Liver (tissue), 3 donors: ENCODE measurements at regions not wholly inside any gene's neighbourhood (a gene's known extent, or its start where the extent isn't known, plus 50 kb on each side); places are given as distances from the start of the nearest gene placed in this dataset.

ENCODE experiments used
- EGR1 ChIP-seq, 2 donors: IDR thresholded peaks; 2 replicates each; pipeline ENCODE4 v1.6.1; 2016 to 2018; ENCODE audit warnings: antibody characterized with exemption in 2 of 2, low read depth in 2 of 2
- HNF4G ChIP-seq: IDR thresholded peaks from 2 replicates; pipeline ENCODE4 v1.6.1; 2016; ENCODE audit warnings: antibody characterized with exemption
- JUND ChIP-seq, 2 donors: IDR thresholded peaks; 2 replicates each; pipeline ENCODE4 v1.6.1; 2016; ENCODE audit warnings: antibody characterized with exemption in 2 of 2
- RAD21 ChIP-seq, 2 donors: IDR thresholded peaks; 2 replicates each; pipeline ENCODE4 v1.6.1; 2016; ENCODE audit warnings: antibody characterized with exemption in 2 of 2, mild to moderate bottlenecking in 2 of 2
- SP1 ChIP-seq: IDR thresholded peaks from 2 replicates; pipeline ENCODE4 v1.6.1; 2018; ENCODE audit warnings: antibody characterized with exemption, mild to moderate bottlenecking
- YY1 ChIP-seq: IDR thresholded peaks from 2 replicates; pipeline ENCODE4 v1.6.1; 2016; ENCODE audit warnings: antibody characterized with exemption, mild to moderate bottlenecking
- TF ChIP-seq, protein P1 (sequence below): IDR thresholded peaks from 2 replicates; pipeline ENCODE4 v1.6.1; 2016; ENCODE audit warnings: antibody characterized with exemption, mild to moderate bottlenecking
- TF ChIP-seq, protein P2 (sequence below): fragments of 150-350 bp; IDR thresholded peaks from 2 replicates; pipeline ENCODE4 v1.5.1; 2017; ENCODE audit warnings: improper control_type of control experiment, low read depth, low read length; ENCODE audit not compliant: missing input control
- TF ChIP-seq, protein P3 (sequence below): IDR thresholded peaks from 2 replicates; pipeline ENCODE4 v1.6.1; 2016; ENCODE audit warnings: antibody characterized with exemption
- TF ChIP-seq, protein P4 (sequence below): IDR thresholded peaks from 2 replicates; pipeline ENCODE4 v1.6.1; 2016; ENCODE audit warnings: antibody characterized with exemption
- TF ChIP-seq, protein P5 (sequence below): IDR thresholded peaks from 2 replicates; pipeline ENCODE4 v1.6.1; 2016; ENCODE audit warnings: antibody characterized with exemption
- donor health status: healthy.
- donor health status: healthy.

DNA sequence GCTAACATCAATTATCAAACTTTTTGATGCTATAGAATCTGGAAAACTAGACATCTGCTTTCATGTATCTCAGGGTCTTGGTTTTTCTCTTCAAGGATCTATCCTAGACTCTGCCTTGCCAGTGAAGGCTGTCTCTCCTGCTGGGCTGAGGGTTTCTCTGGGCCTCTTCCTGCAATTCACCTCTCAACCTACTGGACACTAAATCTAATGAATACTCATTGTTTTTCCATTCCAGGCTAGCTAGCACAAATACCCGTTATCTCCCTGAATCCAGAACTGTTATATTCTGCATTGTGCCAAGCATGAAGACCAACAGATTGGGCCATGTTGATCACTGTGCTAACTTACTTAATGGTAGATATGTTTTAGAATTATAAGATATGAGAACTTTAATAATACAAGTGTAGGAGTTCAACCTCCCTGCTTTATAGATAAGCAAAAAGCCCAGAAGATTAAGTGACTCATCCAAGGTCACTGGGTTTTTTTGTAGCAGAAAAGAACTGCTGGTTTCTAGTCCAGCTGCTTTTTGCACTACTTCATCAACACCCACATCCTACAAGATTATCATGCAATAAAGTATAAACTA, 56.5 kb upstream of the RNF38 start:
- TF ChIP-seq, protein P1, sequence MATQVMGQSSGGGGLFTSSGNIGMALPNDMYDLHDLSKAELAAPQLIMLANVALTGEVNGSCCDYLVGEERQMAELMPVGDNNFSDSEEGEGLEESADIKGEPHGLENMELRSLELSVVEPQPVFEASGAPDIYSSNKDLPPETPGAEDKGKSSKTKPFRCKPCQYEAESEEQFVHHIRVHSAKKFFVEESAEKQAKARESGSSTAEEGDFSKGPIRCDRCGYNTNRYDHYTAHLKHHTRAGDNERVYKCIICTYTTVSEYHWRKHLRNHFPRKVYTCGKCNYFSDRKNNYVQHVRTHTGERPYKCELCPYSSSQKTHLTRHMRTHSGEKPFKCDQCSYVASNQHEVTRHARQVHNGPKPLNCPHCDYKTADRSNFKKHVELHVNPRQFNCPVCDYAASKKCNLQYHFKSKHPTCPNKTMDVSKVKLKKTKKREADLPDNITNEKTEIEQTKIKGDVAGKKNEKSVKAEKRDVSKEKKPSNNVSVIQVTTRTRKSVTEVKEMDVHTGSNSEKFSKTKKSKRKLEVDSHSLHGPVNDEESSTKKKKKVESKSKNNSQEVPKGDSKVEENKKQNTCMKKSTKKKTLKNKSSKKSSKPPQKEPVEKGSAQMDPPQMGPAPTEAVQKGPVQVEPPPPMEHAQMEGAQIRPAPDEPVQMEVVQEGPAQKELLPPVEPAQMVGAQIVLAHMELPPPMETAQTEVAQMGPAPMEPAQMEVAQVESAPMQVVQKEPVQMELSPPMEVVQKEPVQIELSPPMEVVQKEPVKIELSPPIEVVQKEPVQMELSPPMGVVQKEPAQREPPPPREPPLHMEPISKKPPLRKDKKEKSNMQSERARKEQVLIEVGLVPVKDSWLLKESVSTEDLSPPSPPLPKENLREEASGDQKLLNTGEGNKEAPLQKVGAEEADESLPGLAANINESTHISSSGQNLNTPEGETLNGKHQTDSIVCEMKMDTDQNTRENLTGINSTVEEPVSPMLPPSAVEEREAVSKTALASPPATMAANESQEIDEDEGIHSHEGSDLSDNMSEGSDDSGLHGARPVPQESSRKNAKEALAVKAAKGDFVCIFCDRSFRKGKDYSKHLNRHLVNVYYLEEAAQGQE: no peak
- no peak for TF ChIP-seq YY1
- TF ChIP-seq, protein P2, sequence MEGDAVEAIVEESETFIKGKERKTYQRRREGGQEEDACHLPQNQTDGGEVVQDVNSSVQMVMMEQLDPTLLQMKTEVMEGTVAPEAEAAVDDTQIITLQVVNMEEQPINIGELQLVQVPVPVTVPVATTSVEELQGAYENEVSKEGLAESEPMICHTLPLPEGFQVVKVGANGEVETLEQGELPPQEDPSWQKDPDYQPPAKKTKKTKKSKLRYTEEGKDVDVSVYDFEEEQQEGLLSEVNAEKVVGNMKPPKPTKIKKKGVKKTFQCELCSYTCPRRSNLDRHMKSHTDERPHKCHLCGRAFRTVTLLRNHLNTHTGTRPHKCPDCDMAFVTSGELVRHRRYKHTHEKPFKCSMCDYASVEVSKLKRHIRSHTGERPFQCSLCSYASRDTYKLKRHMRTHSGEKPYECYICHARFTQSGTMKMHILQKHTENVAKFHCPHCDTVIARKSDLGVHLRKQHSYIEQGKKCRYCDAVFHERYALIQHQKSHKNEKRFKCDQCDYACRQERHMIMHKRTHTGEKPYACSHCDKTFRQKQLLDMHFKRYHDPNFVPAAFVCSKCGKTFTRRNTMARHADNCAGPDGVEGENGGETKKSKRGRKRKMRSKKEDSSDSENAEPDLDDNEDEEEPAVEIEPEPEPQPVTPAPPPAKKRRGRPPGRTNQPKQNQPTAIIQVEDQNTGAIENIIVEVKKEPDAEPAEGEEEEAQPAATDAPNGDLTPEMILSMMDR: no peak
- TF ChIP-seq EGR1 (IDR thresholded peaks at IDR 0.05; ENCODE audit: low read depth in 2 of 2): no peak
- no peak for TF ChIP-seq RAD21 (IDR thresholded peaks at IDR 0.05)
- TF ChIP-seq, protein P3, sequence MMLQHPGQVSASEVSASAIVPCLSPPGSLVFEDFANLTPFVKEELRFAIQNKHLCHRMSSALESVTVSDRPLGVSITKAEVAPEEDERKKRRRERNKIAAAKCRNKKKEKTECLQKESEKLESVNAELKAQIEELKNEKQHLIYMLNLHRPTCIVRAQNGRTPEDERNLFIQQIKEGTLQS: no peak
- TF ChIP-seq, protein P4, sequence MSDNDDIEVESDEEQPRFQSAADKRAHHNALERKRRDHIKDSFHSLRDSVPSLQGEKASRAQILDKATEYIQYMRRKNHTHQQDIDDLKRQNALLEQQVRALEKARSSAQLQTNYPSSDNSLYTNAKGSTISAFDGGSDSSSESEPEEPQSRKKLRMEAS: no peak
- TF ChIP-seq SP1: no peak
- TF ChIP-seq HNF4G: no peak
- TF ChIP-seq JUND (IDR thresholded peaks at IDR 0.05): no peak
- TF ChIP-seq, protein P5, sequence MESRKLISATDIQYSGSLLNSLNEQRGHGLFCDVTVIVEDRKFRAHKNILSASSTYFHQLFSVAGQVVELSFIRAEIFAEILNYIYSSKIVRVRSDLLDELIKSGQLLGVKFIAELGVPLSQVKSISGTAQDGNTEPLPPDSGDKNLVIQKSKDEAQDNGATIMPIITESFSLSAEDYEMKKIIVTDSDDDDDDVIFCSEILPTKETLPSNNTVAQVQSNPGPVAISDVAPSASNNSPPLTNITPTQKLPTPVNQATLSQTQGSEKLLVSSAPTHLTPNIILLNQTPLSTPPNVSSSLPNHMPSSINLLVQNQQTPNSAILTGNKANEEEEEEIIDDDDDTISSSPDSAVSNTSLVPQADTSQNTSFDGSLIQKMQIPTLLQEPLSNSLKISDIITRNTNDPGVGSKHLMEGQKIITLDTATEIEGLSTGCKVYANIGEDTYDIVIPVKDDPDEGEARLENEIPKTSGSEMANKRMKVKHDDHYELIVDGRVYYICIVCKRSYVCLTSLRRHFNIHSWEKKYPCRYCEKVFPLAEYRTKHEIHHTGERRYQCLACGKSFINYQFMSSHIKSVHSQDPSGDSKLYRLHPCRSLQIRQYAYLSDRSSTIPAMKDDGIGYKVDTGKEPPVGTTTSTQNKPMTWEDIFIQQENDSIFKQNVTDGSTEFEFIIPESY: no peak
